Loucy (cell line): ENCODE measurements at regions not wholly inside any gene's neighbourhood (a gene's known extent, or its start where the extent isn't known, plus 50 kb on each side); places are given as distances from the start of the nearest gene placed in this dataset.

Source experiments
- CTCF ChIP-seq: fragments of 200-600 bp; sonication (generic); conservative IDR thresholded peaks from 2 replicates; pipeline ENCODE4 v1.5.1; 2014; ENCODE audit warnings: mild to moderate bottlenecking, antibody characterized with exemption, low read length
- EZH2phosphoT487 ChIP-seq: fragments of 200-600 bp; IDR thresholded peaks from 2 replicates; pipeline ENCODE4 v1.6.1; 2018; ENCODE audit warnings: antibody characterized with exemption, mild to moderate bottlenecking, moderate library complexity, borderline replicate concordance

- no peak for TF ChIP-seq CTCF
- TF ChIP-seq EZH2phosphoT487 = no peak
These were observed 352.6 kb downstream of the TBC1D4 start for GRCh38 chr13:75129331-75129730.
